T47D (cell line): ENCODE measurements at regions not wholly inside any gene's neighbourhood (a gene's known extent, or its start where the extent isn't known, plus 50 kb on each side); places are given as distances from the start of the nearest gene placed in this dataset.
A peak's percentile ranks its signal among the peaks of the same experiment; 100 is the strongest.
"Not testable (repeated sequence)": the region's sequence is repeated elsewhere in the genome, so short reads cannot be mapped to it uniquely, and the experiment has no call there.

Experiments used
- DNase-seq, 2 experiments: peaks; one replicate each; pipeline versions ENCODE4 v3.0.0 to v3.0.0-alpha.2; 2011 to 2012; ENCODE audit warnings: low read depth in 1 of 2, low spot score in 1 of 2
- JUND ChIP-seq: IDR thresholded peaks from 2 replicates; pipeline ENCODE4 v1.6.1; 2012; ENCODE audit warnings: low read depth
- in situ Hi-C: cut with HindIII; loops from 2 replicates; pipeline ENCODE4 v1.10.0; 2016; ENCODE audit warnings: low sequenced_read_pairs, low pct_unique_long_range_greater_than_20kb

DNA sequence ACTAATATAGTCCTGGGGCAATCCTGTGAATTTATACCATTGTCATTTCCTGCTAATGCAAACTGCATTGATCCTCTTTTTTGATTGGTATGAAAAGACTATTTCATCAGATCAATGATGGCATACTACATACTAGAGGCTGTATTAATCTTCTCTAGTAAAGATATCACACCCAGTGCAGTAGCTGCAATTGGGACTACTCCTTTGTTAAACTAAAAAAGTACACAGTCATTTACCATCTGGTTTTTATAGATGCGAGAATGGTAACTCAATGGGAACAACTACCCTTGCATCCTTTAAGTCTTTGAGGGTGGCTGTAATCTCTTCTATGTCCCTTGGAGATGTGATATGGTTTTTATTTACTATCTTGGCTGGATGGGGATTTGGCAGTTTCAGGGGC is 80.2 kb upstream of the STK38L start:
- no peak for TF ChIP-seq JUND
- no peak for DNase-seq
- in situ Hi-C loops = no loop called here

DNA sequence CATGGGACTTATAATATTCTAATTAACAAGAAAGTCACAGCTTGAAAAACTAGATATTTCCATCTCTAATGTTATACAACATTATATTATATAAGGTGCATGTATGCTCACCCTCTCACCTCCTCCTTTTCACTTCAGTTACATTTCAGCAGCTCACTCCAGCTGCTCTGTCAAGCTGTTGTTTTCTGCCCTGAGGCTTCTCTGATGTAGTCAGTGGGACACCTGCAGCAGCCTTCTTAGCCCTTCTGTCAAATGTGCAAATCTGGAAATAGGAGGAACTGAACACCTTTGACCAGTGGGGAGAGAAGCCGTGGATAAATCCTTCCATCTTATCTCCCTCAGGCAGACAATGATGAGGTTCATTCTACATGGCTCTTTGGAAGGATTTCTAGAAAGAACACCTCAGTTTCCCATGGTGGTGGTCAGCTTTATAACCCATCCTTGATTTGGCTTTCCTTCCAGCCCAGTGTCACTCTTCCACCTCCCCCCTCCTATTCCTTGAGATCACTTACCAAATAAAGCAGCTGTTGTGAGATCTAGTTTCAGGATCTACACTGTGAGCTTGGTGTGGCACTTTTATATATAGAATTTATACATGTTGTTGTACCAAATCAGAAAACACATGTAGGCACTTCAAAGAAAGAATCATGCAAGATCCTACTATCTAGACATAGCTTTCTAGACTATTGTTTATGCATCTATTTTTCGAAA is 79.6 kb upstream of the STK38L start:
- in situ Hi-C loops = no loop called here
- no peak for TF ChIP-seq JUND
- no peak for DNase-seq

DNA sequence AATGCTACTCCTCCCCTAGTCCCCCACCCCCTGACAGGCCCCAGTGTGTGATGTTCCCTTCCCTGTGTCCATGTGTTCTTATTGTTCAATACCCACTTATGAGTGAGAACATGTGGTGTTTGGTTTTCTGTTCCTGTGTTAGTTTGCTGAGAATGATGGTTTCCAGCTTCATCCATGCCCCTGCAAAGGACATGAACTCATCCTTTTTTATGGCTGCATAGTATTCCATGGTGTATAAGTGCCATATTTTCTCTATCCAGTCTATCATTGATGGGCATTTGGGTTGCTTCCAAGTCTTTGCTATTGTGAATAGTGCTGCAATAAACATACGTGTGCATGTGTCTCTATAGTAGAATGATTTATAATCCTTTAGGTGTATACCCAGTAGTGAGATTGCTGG is 78.1 kb upstream of the STK38L start:
- in situ Hi-C loops = not testable (repeated sequence)

DNA sequence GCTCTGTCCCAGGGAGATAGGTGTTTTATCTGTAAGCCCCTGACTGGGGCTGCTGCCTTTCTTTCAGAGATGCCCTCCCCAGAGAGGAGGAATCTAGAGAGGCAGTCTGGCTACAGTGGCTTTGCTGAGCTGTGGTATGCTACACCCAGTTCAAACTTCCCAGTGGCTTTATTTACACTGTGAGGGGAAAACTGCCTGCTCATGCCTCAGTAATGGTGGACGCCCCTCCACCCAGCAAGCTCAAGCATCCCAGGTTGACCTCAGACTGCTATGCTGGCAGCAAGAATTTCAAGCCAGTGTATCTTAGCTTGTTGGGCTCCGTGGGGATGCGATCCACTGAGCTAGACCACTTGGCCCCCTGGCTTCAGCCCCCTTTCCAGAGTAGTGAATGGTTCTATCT is 72.6 kb upstream of the STK38L start:
- in situ Hi-C loops, DNase-seq: not testable (repeated sequence)

More for the DNA sequence above, 78.1 kb upstream of the STK38L start:
- DNase-seq = not testable (repeated sequence)

DNA sequence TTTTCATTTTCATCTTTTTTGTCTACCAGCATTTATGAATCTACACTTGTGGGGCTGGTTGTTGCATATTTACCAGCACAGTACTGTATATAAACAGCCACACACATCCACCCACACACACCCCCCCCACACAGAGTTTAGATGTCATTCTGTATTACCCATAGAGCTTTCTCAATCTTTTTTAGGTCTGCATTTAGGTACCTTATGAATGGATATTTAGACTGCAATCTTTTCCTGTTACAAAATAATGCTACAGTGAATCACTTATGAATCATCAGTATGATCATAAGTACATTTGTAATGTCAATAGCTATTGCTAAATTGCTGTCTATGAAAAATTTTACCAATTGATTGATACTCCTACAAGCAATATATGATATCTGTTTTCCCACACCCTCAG is 67.3 kb upstream of the STK38L start:
- in situ Hi-C loops = no loop called here
- no peak for DNase-seq
- no peak for TF ChIP-seq JUND

DNA sequence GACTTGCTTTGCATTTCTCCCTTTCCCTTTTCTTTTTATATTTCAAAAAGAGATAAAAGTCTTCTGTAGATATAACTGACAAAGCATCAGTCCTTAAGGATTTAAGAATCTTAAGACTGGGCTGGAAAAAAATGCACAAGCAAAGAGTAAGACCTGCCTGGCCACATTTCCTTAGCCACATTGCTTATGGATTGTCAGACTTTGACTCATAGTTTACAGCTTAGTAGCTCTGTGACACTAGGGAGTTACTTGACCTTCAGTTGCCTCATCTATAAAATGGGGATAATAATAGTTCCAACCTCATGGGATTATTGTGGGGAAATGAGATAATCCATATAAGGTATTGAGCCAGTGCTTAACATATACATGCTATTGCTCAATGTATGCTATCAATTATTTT is 66.4 kb upstream of the STK38L start:
- TF ChIP-seq JUND = no peak

DNA sequence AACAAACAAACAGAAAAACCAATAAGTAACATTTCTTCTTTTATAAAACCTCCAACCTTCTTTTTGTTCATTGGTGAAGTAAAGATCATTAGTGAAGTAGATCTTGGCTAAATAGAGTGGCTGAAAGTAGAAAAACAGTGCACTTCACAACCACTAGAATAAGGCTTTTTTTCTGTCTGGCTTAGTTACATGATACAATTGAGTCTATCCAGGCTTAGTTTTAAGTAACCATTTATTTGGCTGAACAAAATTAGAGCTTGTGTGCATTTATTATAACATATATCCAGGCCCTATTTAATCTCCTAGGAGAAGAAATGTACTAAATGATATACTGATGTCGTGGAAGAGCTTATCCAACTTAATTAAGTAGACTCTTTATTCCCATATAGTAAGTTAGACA is 65.8 kb upstream of the STK38L start:
- no peak for TF ChIP-seq JUND
- in situ Hi-C loops = no loop called here

More for the DNA sequence above, 66.4 kb upstream of the STK38L start:
- in situ Hi-C loops = no loop called here
- DNase-seq = peak in 1 of 2 experiments; percentile 18

DNA sequence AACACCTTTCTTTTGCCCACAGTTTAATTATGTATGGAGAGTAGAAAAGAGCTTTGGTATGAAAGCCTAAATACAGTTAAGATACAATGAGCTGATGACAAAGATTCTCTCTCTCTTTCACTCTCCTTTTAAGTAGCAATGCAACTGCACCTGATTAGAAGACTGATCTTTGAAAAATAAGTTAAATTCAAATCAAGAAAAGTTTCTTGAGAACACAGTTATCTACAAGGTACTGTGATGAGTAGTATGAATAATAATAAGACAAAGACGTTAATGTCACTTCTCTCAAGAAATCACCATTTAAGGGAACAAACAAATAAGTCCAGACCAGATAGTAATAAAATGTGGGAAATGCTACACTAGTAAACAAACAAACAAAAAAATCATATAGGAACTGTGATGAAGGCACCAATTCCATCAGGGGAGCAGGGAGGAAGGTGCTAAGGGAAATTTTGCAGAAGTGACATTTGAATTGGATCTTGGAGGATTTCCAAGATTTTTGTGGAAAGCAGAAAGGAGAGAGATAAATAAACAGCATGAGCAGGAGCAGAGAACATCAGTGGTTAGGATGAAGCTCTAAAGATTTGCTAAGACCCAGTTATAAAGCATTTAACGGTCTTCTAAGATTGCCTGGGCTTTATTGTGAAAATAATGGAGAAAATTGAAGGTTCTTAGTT is 65.2 kb upstream of the STK38L start:
- DNase-seq = no peak
- no peak for TF ChIP-seq JUND
- in situ Hi-C loops = no loop called here

More for the DNA sequence above, 65.8 kb upstream of the STK38L start:
- no peak for DNase-seq

DNA sequence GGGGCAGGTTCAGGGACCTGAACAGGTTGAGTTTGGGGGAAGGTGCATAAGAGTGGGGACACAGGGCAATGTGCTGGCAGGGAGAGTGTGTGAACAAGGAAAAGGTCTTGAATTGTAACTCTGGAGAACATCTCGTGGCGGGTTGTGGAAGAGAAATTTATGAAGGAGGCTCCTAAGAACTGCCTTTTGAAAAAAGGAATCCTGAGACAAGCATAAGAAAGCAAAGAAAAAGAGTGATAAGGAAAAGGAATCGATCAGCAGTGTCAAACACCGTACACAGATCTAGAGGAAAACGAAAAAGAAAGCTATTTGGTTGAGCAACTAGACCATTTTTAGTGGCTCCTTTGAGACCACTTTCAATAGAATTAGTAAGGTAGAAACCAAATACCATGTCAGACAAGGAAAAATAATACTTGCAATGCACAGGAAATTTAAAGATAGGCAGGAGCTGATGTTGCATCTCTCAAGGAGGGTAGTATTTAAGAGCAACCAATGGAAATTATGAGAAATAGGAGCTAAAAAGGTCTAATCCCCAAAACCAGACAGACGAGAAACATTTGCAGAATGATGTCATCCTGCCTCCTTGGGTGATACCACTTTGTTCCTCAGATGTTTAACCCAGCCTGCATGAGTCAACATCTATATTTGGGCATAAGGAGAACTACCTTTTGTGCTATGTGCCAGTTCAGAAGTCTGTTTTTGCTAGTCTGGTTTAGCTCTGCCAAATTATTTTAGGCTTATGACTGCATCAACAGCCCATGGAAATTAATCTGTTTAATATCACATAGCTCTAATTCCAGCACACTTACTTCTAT is 64.5 kb upstream of the STK38L start:
- TF ChIP-seq JUND = no peak
- in situ Hi-C loops = no loop called here
- DNase-seq = peak in 1 of 2 experiments; percentile 45

DNA sequence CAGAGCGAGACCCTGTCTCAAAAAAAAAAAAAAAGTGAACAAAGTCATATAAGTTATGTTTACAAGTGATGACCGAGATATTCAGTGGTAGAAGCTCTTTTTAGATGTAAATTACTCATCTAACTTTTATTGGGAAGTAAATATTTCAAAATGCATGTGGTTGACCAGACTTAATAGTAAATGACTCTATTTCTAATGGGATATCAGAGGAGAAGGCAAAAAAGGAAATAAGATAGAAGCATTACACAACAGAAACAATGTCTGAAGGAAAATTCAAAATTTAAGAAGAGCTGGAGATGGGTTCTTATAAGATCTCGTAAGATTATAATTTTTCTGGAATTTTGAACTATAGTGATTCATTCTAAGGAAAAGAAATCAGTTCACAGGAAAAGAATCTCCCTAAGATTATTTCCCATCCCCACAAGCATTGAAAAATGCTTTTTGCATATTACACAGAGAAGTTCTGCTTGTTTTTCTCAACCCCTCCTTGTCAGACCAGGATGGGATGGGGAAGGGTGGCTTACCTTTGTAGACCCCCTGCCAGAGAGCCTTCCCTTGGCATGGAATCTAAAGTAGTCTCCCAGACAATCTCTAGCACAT is 63.1 kb upstream of the STK38L start:
- in situ Hi-C loops = no loop called here
- TF ChIP-seq JUND = no peak
- DNase-seq = no peak

DNA sequence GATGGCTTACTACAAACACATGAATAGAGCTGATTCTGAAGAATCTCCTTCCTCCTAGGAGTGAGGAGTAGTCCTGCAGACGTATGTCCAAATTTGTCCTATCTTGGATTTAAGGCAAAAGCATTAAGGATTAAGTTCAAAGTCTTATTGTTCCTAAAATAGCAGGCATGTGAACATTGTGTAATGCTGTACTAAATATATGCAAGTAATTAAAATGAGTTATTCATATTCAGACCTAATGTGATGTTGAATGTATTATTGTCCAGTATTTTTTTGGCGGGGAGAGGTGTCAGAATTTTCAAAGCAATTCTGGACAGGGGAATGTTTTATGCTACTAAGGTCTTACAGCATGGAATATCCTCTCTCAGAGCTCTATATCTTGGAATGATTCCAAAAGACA is 60.7 kb upstream of the STK38L start:
- no peak for DNase-seq
- no peak for TF ChIP-seq JUND
- in situ Hi-C loops = no loop called here

DNA sequence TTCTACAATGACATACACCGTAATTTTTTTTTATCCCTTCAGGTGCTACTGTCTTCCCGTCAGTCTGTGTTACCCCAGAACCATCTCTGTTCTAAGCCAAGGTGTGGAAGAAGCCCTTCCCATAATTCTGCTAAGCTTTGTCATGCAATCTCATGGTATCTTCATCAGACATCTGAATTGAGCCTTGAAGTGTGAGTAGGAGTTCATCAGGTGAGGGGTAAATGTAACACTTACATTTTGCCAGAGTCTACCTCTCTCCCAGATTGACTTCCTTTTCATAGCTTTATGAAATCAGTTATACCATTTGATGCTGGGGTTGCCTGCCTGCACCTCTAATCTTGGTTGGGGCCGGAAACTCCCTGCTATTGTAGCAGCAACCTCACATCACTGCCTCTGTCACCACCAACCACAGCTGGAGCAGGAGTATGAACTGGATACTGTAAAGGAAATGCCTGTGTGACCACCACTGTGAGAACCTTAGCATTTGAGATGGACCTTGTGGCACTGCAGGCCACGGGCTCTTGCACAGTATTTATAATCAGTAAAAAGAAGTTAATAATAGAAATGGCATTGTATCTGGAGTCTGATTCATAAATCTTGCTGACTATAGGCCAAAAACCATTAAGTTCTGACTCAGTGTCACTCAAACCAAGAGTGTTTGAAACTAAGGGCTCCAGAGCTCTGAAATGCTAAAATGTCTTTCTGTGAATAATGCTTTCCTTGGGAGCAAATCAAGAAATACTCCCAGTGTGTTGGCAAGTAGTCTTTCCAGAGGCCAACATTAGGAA is 58.7 kb upstream of the STK38L start:
- in situ Hi-C loops = no loop called here
- TF ChIP-seq JUND = no peak
- DNase-seq = no peak
